ENCODE measurements at regions not wholly inside any gene's neighbourhood (a gene's known extent, or its start where the extent isn't known, plus 50 kb on each side); places are given as distances from the start of the nearest gene placed in this dataset.
"Not testable (repeated sequence)": the region's sequence is repeated elsewhere in the genome, so short reads cannot be mapped to it uniquely, and the experiment has no call there.

GRCh38 chr7:101708223-101708622 is 79.1 kb upstream of the MYL10 start:
- no peak for DNase-seq (ENCODE audit: low spot score)

- DNase-seq (ENCODE audit: low spot score) = no peak
These were observed 83.6 kb upstream of the MYL10 start for GRCh38 chr7:101712652-101713051.

- no peak for DNase-seq (ENCODE audit: low spot score)
These were observed 85.0 kb upstream of the MYL10 start for GRCh38 chr7:101714097-101714496.

- DNase-seq (ENCODE audit: low spot score) = no peak
These were observed 88.7 kb upstream of the MYL10 start for GRCh38 chr7:101717628-101718357.

- no peak for DNase-seq (ENCODE audit: low spot score)
These were observed 89.4 kb upstream of the MYL10 start for GRCh38 chr7:101718363-101719122.

- DNase-seq (ENCODE audit: low spot score) = no peak
These were observed 90.0 kb upstream of the MYL10 start for GRCh38 chr7:101719123-101719470.

GRCh38 chr7:101720324-101720723 is 91.2 kb upstream of the MYL10 start:
- no peak for DNase-seq (ENCODE audit: low spot score)

- no peak for DNase-seq (ENCODE audit: low spot score)
These were observed 93.2 kb upstream of the MYL10 start for GRCh38 chr7:101722247-101722646.

- DNase-seq (ENCODE audit: low spot score) = no peak
These were observed 93.6 kb upstream of the CUX1 start for GRCh38 chr7:101723835-101724234.

GRCh38 chr7:101724957-101725356 is 92.5 kb upstream of the CUX1 start:
- no peak for DNase-seq (ENCODE audit: low spot score)

GRCh38 chr7:101725921-101726320 is 91.5 kb upstream of the CUX1 start:
- no peak for DNase-seq (ENCODE audit: low spot score)

- no peak for DNase-seq (ENCODE audit: low spot score)
These were observed 90.2 kb upstream of the CUX1 start for GRCh38 chr7:101727184-101727583.

- DNase-seq (ENCODE audit: low spot score) = no peak
These were observed 89.3 kb upstream of the CUX1 start for GRCh38 chr7:101728128-101728527.

- not testable (repeated sequence) for DNase-seq (ENCODE audit: low spot score)
These were observed 88.6 kb upstream of the CUX1 start for GRCh38 chr7:101728873-101729240.

- no peak for DNase-seq (ENCODE audit: low spot score)
These were observed 88.1 kb upstream of the CUX1 start for GRCh38 chr7:101729241-101729883.

- no peak for DNase-seq (ENCODE audit: low spot score)
These were observed 85.8 kb upstream of the CUX1 start for GRCh38 chr7:101731502-101732084.

- DNase-seq (ENCODE audit: low spot score) = no peak
These were observed 83.5 kb upstream of the CUX1 start for GRCh38 chr7:101733713-101734475.

- no peak for DNase-seq (ENCODE audit: low spot score)
These were observed 81.3 kb upstream of the CUX1 start for GRCh38 chr7:101736084-101736483.

GRCh38 chr7:101739775-101740398 is 77.5 kb upstream of the CUX1 start:
- DNase-seq (ENCODE audit: low spot score) = no peak

GRCh38 chr7:101740981-101741725 is 76.3 kb upstream of the CUX1 start:
- DNase-seq (ENCODE audit: low spot score) = no peak

Data from CD4-positive, alpha-beta T cell treated with Interleukin-6 at 100 ng/mL for 8 hours (primary cell).